ENCODE measurements at regions not wholly inside any gene's neighbourhood (a gene's known extent, or its start where the extent isn't known, plus 50 kb on each side); places are given as distances from the start of the nearest gene placed in this dataset.

GRCh38 chr9:103721056-103721455 lies 373.1 kb upstream of the SMC2 start (continued):
- no peak for TF ChIP-seq MGA (IDR thresholded peaks at IDR 0.05)
- TF ChIP-seq TARDBP (IDR thresholded peaks at IDR 0.05): no peak
- no peak for TF ChIP-seq E4F1 (CRISPR knock-in tag; IDR thresholded peaks at IDR 0.05; ENCODE audit: borderline replicate concordance)
- TF ChIP-seq TCF3 (CRISPR knock-in tag; IDR thresholded peaks at IDR 0.05): no peak
- no peak for TF ChIP-seq MEF2A (IDR thresholded peaks at IDR 0.05; ENCODE audit: control insufficient read depth, low read depth, low read length)
- TF ChIP-seq ZNF75A (CRISPR knock-in tag; IDR thresholded peaks at IDR 0.05): no peak
- TF ChIP-seq NCOA1 (IDR thresholded peaks at IDR 0.05; ENCODE audit: low read depth): no peak
- TF ChIP-seq HSF4 (CRISPR knock-in tag; IDR thresholded peaks at IDR 0.05; ENCODE audit: borderline replicate concordance): no peak
- no peak for TF ChIP-seq EHMT2 (IDR thresholded peaks at IDR 0.05)
- TF ChIP-seq ZNF717 (CRISPR knock-in tag; IDR thresholded peaks at IDR 0.05): no peak
